ENCODE measurements at regions not wholly inside any gene's neighbourhood (a gene's known extent, or its start where the extent isn't known, plus 50 kb on each side); places are given as distances from the start of the nearest gene placed in this dataset.

- intact Hi-C loops (cut with DNase I): no loop called here
Observed at GRCh38 chr6:6516666-6517458, 71.7 kb upstream of the LY86 start.

GRCh38 chr6:6518631-6519427 lies 69.7 kb upstream of the LY86 start:
- DNase-seq: no peak
- no peak for TF ChIP-seq POLR2A (IDR thresholded peaks at IDR 0.05)
- TF ChIP-seq, protein P1, sequence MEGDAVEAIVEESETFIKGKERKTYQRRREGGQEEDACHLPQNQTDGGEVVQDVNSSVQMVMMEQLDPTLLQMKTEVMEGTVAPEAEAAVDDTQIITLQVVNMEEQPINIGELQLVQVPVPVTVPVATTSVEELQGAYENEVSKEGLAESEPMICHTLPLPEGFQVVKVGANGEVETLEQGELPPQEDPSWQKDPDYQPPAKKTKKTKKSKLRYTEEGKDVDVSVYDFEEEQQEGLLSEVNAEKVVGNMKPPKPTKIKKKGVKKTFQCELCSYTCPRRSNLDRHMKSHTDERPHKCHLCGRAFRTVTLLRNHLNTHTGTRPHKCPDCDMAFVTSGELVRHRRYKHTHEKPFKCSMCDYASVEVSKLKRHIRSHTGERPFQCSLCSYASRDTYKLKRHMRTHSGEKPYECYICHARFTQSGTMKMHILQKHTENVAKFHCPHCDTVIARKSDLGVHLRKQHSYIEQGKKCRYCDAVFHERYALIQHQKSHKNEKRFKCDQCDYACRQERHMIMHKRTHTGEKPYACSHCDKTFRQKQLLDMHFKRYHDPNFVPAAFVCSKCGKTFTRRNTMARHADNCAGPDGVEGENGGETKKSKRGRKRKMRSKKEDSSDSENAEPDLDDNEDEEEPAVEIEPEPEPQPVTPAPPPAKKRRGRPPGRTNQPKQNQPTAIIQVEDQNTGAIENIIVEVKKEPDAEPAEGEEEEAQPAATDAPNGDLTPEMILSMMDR (IDR thresholded peaks at IDR 0.05): no peak
- H3K4me1 ChIP-seq (replicated peaks in 1 of 2): no peaks in the 10 kb centered on the region
- no peak overlapping the region for H3K27ac ChIP-seq
- 44 to 59% (median 48%) methylated on average over 5 to 7 of the region's 7 CpGs for WGBS, 4 donors
- intact Hi-C loops (cut with DNase I): no loop called here
- H3K4me3 ChIP-seq: no peak overlapping the region
- H3K9me3 ChIP-seq (replicated peaks in 1 of 3): no peaks in the 10 kb centered on the region
- no peaks in the 10 kb centered on the region for H3K27me3 ChIP-seq
- no peaks in the 10 kb centered on the region for H3K36me3 ChIP-seq (replicated peaks in 1 of 2)

More at GRCh38 chr6:6516666-6517458, 71.7 kb upstream of the LY86 start:
- H3K4me3 ChIP-seq: no peak overlapping the region
- no peaks in the 10 kb centered on the region for H3K27me3 ChIP-seq
- WGBS, 4 donors: 61 to 66% (median 63%) methylated on average over 7 to 11 of the region's 11 CpGs
- no peak for DNase-seq
- no peaks in the 10 kb centered on the region for H3K36me3 ChIP-seq (replicated peaks in 1 of 2)
- no peak overlapping the region for H3K27ac ChIP-seq
- H3K9me3 ChIP-seq (replicated peaks in 1 of 3): no peaks in the 10 kb centered on the region
- TF ChIP-seq, protein P1 (IDR thresholded peaks at IDR 0.05): no peak
- no peaks in the 10 kb centered on the region for H3K4me1 ChIP-seq (replicated peaks in 1 of 2)

DNA sequence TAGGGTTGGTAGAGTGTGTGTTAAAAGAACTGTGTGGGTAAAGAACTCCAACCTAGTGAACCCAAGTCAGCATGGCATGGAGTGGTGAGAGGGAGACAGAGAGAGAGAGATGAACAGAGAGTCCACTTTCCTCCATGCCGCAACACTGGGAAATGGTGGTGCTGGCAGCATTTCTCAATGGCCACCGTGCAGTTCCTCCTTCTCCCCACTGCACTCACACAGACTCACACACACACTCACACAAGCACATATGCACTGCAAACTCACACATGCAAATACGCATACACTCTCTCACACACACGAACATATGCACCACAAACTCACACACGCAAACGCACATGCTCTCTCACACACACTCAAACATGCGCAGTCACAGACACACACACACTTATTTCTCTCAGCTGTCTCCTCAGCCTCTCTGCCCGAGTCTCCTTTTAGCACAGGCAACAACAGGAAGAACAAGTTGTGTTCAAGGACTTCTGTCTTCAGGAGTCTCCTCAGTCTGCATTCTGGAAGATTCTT lies 66.5 kb upstream of the LY86 start:
- no peak for DNase-seq
- Histone ChIP-seq H3K4me3 (no peak overlapping the region), H3K27ac (no peak overlapping the region), H3K9me3 (replicated peaks in 1 of 3) (no peaks in the 10 kb centered on the region), H3K4me1 (replicated peaks in 1 of 2) (no peaks in the 10 kb centered on the region), H3K27me3 (no peaks in the 10 kb centered on the region), H3K36me3 (replicated peaks in 1 of 2) (no peaks in the 10 kb centered on the region)
- WGBS, 4 donors: 64 to 77% (median 71%) methylated on average over 8 of the region's 8 CpGs
- intact Hi-C loops (cut with DNase I): no loop called here
- TF ChIP-seq, protein P1 (IDR thresholded peaks at IDR 0.05): peak in 1 of 6 experiments; percentile 14
- no peak for TF ChIP-seq POLR2A (IDR thresholded peaks at IDR 0.05)

DNA sequence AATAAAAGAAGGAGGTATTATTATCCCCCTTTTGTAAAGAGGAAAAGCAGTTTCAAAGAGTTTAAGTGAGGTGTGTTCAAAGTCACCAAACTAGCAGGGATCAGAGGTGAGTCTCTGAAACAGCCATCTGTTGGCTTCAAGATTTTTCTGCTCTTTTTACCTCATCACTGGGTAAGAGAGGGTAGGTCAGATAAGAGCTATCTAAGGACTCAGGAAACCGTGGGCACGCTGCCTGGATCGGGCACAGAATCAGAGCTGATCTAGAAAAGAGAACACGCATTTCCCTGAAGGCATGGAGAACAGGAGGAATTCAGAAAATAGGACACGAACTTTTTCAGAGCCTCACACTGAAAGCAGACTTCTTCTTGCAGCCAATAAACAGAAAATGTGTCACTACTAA lies 65.8 kb upstream of the LY86 start:
- intact Hi-C loops (cut with DNase I): no loop called here
- Histone ChIP-seq H3K4me3 (no peak overlapping the region), H3K27ac (no peak overlapping the region), H3K27me3 (no peaks in the 10 kb centered on the region), H3K4me1 (replicated peaks in 1 of 2) (no peaks in the 10 kb centered on the region), H3K9me3 (replicated peaks in 1 of 3) (no peaks in the 10 kb centered on the region), H3K36me3 (replicated peaks in 1 of 2) (no peaks in the 10 kb centered on the region)
- DNase-seq: no peak
- 34 to 64% (median 55%) methylated on average over 5 of the region's 5 CpGs for WGBS, 4 donors
- TF ChIP-seq, protein P1 (IDR thresholded peaks at IDR 0.05): no peak
- TF ChIP-seq POLR2A (IDR thresholded peaks at IDR 0.05): no peak
